ENCODE measurements at regions not wholly inside any gene's neighbourhood (a gene's known extent, or its start where the extent isn't known, plus 50 kb on each side); places are given as distances from the start of the nearest gene placed in this dataset.

DNA sequence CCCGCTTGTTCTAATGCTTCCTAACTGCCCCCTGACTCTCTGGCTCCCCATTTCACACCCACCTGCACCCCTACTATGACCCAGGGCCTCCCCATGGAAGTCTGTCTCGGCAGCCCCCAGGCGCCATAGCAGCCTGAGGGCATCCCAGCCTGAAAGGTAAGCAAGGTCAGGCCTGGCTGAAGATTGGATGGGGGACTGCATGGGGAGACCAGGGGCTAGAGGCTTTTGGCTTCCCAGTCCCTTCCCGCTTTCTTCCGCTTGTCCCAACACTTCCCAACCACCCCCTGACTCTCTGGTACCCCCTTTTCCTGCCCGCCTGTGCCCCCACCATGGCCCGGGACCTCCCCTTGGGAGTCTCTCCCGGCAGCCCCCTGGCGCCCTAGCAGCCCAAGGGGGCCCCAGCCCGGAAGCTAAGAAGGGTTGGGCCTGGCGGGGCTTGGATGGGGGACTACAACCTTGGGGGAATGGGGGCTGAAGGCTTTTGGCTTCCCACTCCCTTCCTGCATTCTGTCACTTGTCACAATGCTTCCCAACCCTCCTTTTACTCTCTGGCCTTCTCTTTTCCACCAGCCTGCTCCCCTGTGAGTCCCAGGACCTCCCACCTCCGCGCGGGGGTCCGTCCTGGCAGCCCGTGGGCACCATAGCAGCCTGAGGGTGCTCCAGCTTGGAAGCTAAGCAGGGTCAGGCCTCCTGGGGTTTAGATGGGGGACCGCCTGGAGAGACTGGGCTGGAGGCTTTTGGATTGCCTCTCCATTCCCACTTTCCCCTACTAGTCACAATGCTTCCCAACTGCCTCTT, 2288.4 kb downstream of the TP53TG3F start:
- no peak for FAIRE-seq

GRCh38 chr16:35748621-35749252, 2289.3 kb downstream of the TP53TG3F start:
- FAIRE-seq (no peak), DNase-seq (ENCODE audit: low spot score) (no peak)

More for the DNA sequence above, 2288.4 kb downstream of the TP53TG3F start:
- DNase-seq (ENCODE audit: low spot score), result no peak

DNA sequence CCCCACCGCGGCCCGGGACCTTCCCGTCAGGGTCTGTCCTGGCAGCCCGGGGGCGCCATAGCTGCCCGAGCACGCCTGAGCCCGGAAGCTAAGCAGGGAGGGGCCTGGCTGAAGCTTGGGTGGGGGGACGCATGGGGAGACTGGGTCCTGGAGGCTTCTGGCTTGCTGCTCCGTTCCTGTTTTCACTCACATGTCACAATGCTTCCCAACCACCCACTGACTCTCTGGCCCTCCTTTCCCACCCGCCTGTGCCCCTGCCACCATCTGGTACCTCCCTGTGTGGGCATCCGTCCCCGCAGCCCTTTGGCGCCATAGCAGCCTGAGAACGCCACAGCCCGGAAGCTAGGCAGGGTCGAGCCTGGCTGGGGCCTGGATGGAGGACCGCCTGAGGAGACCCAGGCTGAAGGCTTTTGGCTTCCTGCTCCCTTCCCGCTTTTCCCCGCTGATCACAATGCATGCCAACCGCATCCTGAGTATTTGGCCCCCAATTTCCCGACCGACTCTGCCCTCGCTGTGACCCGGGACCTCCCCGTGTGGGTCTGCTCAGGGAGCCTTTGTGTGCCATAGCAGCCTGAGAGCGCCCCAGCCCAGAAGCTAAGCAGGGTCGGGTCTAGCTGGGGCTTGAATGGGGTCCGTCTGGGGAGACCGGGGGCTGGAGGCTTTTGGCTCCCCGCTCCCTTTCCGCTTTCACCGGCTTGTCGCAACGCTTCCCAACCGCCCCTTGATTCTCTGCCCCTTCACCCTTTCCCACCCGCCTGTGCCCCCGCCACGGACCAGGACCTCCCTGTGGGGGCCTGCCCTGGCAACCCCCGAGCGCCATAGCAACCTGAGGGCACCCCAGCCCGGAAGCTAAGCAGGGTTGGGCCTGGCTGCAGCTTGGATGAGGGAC, 2290.1 kb downstream of the TP53TG3F start:
- FAIRE-seq, result no peak
- peak; percentile 1 for DNase-seq (ENCODE audit: low spot score)

GRCh38 chr16:35750157-35750689, 2290.8 kb downstream of the TP53TG3F start:
- DNase-seq (ENCODE audit: low spot score), result peak; percentile 1
- no peak for FAIRE-seq

- FAIRE-seq, result no peak
- no peak for DNase-seq (ENCODE audit: low spot score)
Observed at GRCh38 chr16:35750701-35751104, 2291.3 kb downstream of the TP53TG3F start.

GRCh38 chr16:35751191-35751941, 2292.0 kb downstream of the TP53TG3F start:
- DNase-seq (ENCODE audit: low spot score) (peak; percentile 2), FAIRE-seq (no peak)

GRCh38 chr16:35752012-35752772, 2292.8 kb downstream of the TP53TG3F start:
- FAIRE-seq, result no peak
- peak; percentile 1 for DNase-seq (ENCODE audit: low spot score)

GRCh38 chr16:35752773-35753558, 2293.6 kb downstream of the TP53TG3F start:
- FAIRE-seq, result no peak
- no peak for DNase-seq (ENCODE audit: low spot score)

DNA sequence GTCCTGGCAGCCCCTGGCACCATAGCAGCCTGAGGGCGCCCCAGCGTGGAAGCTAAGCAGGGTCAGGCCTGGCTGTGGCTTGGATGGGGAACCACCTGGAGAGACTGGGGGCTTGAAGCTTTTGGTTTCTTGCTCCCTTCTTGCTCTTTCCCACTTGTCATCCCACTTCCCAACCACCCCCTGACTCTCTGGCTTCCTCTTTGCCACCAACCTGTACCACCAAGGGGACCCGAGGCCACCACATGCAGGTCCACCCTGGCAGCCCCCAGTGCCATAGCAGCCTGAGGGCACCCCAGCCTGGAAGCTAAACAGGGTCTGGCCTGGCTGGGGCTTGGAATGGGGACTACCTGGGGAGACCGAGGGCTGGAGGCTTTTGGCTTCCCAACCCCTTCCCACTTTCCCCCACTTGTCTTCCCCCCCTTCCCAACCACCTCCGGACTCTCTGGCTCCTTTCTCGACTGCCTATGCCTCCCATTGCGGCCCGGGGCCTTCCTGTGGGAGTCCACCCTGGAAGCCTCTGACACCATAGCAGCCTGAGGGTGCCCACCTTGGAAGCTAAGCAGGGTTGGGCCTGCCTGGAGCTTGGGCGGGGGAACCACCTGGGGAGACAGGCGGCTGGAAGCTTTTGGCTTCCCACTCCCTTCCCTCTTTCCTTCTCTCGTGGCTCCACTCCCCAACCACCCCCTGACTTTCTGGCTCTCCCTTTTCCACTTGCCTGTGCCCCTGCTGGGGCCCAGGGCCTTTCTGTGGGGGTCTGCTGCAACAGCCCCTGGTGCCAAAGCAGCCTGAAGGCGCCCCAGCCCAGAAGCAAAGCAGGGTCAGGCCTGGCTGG, 2294.4 kb downstream of the TP53TG3F start:
- DNase-seq (ENCODE audit: low spot score), result peak; percentile 1
- no peak for FAIRE-seq

DNA sequence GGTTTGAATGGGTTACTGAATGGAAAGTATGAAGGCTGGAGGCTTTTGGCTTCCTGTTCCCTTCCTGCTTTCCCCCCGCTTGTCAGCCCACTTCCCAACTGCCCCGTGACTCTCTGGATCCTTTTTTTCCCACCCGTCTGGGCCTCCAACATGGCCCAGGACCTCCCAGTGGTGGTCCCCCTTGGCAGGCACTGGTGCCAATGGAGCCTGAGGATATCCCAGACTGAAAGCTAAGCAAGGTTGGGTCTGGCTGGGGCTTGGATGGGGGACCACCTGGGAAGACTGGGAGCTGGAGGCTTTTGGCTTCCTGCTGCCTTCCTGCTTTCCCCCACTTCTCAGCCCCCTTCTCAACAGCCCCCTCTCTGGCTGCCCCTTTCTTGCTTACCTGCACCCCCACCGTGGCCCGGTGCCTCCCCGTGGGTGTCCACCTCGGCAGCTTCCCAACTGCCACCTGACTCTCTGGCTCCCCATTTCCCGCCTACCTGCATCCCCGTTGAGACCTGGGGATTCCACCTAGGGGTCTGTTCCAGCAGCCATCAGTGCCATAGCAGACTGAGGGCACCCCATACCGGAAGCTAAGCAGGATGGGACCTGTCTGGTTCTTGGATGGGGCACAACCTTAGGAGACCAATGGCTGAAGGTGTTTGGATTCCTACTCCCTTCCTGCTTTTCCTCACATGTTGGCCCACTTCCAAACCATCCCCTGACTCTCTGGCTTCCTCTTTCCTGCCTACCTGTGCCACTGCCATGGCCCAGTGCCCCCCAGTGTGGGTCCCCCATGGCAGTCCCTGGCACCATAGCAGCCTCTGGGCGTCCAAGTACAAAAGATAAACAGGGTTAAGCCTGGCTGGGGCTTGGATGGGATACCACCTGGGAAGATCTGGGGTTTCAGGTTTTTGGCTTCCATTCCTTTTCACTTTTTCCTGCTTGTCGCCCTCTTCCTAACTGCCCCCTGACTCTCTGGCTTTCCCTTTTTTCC, 2295.3 kb downstream of the TP53TG3F start:
- DNase-seq (ENCODE audit: low spot score), result no peak
- no peak for FAIRE-seq

DNA sequence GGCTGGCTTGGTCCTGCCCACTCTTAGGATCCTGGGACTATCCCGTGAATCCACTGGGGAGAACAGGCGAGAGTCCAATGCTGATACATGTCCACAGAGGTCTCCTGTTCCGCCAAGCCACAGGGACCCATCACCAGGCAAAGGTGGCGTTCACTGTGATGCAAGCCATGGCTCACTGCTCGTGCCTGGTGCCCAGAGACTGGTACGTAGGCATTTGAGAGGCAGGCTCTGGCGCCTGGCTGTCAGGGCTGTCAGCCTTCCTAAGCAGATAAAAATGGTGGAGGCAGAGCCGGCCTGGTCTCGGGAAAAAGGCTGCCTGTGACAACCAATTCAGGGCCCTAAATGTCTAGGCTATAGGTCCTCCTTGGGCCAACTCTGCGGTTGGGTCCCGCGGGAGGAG, 2329.0 kb downstream of the TP53TG3F start:
- FAIRE-seq (no peak), DNase-seq (ENCODE audit: low spot score) (no peak)

DNA sequence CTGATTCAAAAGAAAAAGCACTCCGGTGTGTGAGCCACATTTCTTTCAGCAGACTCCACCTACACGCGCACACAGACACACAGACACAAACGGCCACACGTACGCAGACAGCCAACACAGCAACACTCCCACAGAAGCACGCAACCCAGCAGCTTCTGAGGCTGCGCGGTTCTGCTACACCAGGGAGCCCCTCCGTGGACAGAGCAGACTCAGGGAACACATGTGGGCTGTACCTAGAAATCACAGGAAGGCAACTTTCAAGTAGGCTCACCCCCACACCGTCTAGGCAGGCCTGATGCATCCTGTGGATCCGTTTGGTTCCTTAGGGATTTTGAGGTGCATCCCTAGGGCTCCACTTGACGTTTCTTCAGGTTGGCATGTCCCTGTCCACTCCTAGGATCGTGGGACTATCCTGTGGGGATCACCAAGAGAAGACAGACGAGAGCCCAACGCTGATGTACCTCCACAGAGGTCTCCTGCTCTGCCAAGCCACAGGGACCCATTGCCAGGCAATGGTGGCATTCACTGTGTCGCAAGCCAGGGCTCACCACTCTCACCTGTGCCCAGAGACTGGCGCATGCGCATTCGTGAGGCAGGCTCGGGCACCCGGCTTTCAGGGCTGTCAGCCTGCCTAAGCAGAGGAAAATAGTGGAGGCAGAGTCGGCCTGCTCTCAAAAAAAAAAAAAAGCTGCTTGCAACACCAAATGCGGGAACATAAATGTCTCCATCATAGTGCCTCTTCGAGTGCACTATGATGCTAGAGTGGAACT, 2333.3 kb downstream of the TP53TG3F start:
- no peak for FAIRE-seq
- no peak for DNase-seq (ENCODE audit: low spot score)

- DNase-seq (ENCODE audit: low spot score) (no peak), FAIRE-seq (no peak)
Observed at GRCh38 chr16:35793601-35794000, 2334.2 kb downstream of the TP53TG3F start.

DNA sequence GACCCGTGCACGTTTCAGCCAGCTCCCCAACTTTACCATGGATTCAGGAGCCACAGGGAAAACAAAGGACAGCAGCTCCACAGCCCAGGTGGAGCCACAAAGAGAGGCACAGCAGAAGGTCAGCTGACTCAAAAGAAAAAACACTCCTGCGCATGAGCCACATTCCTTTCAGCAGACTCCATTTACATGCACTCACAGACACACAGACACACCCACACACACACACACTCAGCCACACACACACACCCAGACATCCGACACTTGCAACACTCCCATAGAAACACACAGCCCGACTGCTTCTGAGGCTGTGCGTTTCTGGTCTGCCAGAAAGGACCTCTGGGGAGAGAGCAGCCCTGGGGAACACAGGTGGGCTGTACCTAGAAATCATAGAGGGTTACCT, 2335.5 kb downstream of the TP53TG3F start:
- DNase-seq (ENCODE audit: low spot score) (no peak), FAIRE-seq (no peak)

DNA sequence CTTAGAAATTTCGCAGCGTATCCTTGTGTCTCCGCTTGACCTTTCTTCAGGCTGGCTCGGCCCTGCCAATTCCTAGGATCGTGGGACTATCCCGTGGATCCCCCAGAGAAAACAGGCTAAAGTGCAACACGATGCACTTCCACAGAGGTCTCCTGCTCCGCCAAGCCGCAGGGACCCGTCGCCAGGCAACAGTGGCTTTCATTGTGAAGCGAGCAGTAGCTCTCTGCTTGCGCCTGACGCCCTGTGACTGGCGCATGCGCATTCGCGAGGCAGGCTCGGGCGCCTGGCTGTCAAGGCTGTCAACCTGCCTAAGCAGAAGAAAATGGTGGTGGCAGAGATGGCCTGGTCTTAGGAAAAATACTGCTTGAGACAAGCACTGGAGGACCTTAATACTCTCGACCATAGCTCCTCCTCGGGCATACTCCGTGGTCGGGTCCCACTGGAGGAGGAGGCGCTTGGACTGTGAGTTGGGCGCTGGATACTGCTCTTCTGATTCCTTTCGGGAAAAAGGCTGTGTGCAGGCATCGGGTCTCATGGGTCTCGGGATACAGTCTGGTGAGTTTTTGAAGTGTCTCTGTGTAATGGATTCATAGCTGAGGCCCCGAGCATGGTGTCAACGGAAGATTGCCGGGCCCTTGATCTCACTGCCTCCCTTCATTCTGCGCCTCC, 2336.1 kb downstream of the TP53TG3F start:
- DNase-seq (ENCODE audit: low spot score) (peak; percentile 59), FAIRE-seq (no peak)

DNA sequence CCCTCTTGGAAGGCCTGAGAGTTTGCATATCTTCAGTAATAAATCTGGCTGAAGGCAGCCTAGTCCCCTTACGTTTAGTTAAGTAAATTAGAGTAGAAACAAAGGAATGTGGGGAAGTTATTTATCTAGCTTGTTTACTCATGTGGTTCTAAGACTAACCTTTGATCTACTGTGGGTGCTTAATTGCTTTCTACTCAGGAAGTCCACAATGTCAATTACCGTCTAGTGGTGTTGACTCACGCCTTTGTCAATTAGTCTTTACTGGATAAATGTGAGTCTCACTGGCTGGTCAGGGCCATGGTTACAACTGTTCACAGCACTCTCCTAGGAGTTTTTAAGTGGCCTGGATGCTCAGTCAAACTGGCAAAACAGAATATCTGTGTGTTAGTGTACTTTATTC, 2338.4 kb downstream of the TP53TG3F start:
- FAIRE-seq (no peak), DNase-seq (ENCODE audit: low spot score) (no peak)

Data from urothelium cell line (cell line).